Gastroesophageal sphincter (tissue), 4 donors: ENCODE measurements at regions not wholly inside any gene's neighbourhood (a gene's known extent, or its start where the extent isn't known, plus 50 kb on each side); places are given as distances from the start of the nearest gene placed in this dataset.

ENCODE experiments used
- ATAC-seq: fragments of 150-250 bp; one replicate; pipeline ENCODE4 v1.9.1; 2016; ENCODE audit warnings: mild to moderate bottlenecking, moderate library complexity
- H3K27ac ChIP-seq, 4 donors: fragments of 200-600 bp; sonication (generic) in 3 of 4; 1 replicate in 3 of 4; 2 replicates in 1 of 4; pipeline ENCODE4 v1.5.1; 2016 to 2019
- H3K27me3 ChIP-seq: fragments of 200-600 bp; sonication (generic); one replicate; pipeline ENCODE4 v1.5.1; 2019
- H3K36me3 ChIP-seq, 2 donors: fragments of 200-600 bp; sonication (generic); one replicate each; pipeline ENCODE4 v1.5.1; 2019; ENCODE audit warnings: control low read depth in 1 of 2
- H3K4me1 ChIP-seq, 3 donors: fragments of 200-600 bp; sonication (generic); 1 replicate in 2 of 3; 2 replicates in 1 of 3; pipeline ENCODE4 v1.5.1; 2016 to 2019; ENCODE audit warnings: control low read depth in 2 of 3
- H3K4me3 ChIP-seq, 2 donors: fragments of 200-600 bp; sonication (generic); one replicate each; pipeline ENCODE4 v1.5.1; 2019; ENCODE audit warnings: mild to moderate bottlenecking in 1 of 2, moderate library complexity in 1 of 2
- H3K9me3 ChIP-seq, 3 donors: fragments of 200-600 bp; sonication (generic); one replicate each; pipeline ENCODE4 v1.5.1; 2017 to 2019; ENCODE audit warnings: control low read depth in 2 of 3
- EP300 ChIP-seq: sonication (generic); formaldehyde crosslinking; IDR thresholded peaks from one replicate; pipeline ENCODE4 v1.6.1; 2017; ENCODE audit warnings: antibody characterized with exemption, mild to moderate bottlenecking
- POLR2A ChIP-seq, 2 donors: fragments of 450-650 bp; IDR thresholded peaks; one replicate each; pipeline ENCODE4 v1.6.1; 2017; ENCODE audit warnings: antibody characterized with exemption in 2 of 2, mild to moderate bottlenecking in 2 of 2, moderate library complexity in 1 of 2
- POLR2AphosphoS5 ChIP-seq: sonication (generic); formaldehyde crosslinking; IDR thresholded peaks from one replicate; pipeline ENCODE4 v1.6.1; 2017; ENCODE audit warnings: antibody characterized with exemption
- WGBS, 2 donors: methylation state at CpG; one replicate each; pipeline ENCODE4 v1.1.5; 2018; ENCODE audit warnings: low coverage in 1 of 2; 5-methylcytosine and 5-hydroxymethylcytosine counted together
- TF ChIP-seq, protein P1 (sequence below), 4 experiments: fragments of 200-600 bp in 2 of 4; fragments of 450-650 bp in 2 of 4; sonication (generic) in 1 of 4; IDR thresholded peaks; one replicate each; pipeline ENCODE4 v1.5.1; 2017 to 2019; ENCODE audit warnings: antibody characterized with exemption in 4 of 4, mild to moderate bottlenecking in 2 of 4, moderate library complexity in 2 of 4

DNA sequence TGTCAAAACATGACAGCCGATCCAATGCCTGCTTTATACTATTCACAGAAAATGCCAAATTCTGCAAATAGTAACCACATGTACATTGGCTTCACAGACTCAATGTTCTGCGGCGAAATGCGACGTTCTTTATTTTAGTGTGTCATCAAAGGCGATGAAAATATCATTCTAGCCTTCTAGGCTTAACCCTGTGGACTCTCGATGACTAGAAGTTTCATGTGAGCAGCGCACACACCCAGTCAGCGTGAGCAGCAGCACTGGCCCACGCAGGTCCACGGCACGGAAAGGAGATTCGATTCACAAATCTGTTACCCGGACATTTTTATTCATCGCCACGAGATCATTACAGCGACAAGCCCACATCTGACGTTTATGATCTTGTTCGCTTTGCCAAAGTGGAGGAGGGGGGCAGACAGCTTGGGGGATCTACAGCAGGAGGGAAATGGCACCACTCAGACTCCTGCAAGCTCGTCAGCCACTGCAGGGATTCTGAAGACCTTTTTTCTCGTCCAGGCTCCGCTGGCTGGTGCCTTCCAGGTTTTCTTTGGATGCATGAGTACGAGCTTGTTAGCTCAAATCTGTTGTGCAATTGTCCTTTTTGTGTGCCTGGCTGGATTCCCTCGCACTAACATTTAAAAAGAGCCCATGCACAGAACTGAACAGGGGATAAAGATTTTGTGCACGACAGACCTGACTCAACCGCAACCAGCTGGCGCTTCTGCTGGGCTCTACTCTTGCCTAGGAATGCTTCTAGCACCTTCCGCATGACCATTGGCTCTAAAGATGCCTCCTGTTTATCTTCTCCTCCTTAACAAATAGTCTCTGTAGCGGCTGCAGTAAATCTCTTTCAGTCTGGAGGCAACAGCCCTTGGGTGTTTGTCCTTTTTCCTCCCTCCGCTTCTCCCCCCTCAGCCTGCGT, 938.4 kb downstream of the MCTP2 start:
- no peaks in the 10 kb centered on the region for H3K27me3 ChIP-seq
- no peaks in the 10 kb centered on the region for H3K36me3 ChIP-seq
- peak; percentile 56 for ATAC-seq
- no peaks in the 10 kb centered on the region for H3K4me1 ChIP-seq
- peaks cover 0 to 7% (median 0%) of the 10 kb centered on the region in 3 donors for H3K9me3 ChIP-seq
- H3K27ac ChIP-seq: no peak overlapping the region
- TF ChIP-seq POLR2AphosphoS5: no peak
- no peak for TF ChIP-seq POLR2A (IDR thresholded peaks at IDR 0.05)
- TF ChIP-seq, protein P1, sequence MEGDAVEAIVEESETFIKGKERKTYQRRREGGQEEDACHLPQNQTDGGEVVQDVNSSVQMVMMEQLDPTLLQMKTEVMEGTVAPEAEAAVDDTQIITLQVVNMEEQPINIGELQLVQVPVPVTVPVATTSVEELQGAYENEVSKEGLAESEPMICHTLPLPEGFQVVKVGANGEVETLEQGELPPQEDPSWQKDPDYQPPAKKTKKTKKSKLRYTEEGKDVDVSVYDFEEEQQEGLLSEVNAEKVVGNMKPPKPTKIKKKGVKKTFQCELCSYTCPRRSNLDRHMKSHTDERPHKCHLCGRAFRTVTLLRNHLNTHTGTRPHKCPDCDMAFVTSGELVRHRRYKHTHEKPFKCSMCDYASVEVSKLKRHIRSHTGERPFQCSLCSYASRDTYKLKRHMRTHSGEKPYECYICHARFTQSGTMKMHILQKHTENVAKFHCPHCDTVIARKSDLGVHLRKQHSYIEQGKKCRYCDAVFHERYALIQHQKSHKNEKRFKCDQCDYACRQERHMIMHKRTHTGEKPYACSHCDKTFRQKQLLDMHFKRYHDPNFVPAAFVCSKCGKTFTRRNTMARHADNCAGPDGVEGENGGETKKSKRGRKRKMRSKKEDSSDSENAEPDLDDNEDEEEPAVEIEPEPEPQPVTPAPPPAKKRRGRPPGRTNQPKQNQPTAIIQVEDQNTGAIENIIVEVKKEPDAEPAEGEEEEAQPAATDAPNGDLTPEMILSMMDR (IDR thresholded peaks at IDR 0.05): no peak
- TF ChIP-seq EP300: no peak
- 74 to 84% methylated on average over 20 to 23 of the region's 31 CpGs for WGBS, 2 donors
- peak overlapping the region in 1 of 2 donors; percentile 13 for H3K4me3 ChIP-seq

DNA sequence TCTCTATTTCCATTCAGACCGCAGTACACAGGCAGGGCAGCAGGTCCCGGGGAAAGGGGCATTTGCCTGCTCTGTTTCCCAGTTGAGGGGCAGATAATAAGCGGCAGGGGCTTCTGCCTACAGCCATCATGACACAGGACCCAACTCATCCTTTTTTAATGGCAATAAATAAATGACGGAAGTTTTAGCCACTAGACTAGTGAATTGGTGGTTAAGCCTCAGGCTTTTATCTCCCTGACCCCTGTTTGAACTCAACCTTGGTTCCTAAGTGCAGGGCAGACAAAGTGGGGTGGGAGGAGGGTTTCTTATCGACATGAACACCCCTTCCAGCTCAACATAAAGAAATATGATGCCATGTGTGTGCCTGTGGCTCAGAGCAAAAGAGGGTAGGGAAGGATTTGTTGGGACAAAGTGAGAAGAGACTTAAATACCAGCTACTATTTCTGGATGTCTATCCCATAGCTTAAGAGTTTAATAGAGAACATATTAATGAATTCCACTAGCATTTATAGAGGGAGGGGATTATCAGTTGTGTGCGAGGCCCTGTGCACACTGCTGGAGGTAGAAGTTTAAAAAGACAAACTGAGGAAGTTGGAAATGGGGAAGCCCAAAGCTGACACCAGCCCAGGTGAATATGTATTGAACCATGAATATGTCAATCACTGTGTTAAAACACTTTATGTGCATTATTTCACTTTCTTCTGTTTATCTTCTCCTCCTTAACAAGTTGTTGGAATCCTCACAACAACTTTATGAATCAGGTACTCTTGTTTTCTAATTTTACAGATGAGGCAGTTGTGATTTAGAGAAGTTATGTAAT, 939.4 kb downstream of the MCTP2 start:
- Histone ChIP-seq H3K27ac (no peak overlapping the region), H3K4me3 (no peak overlapping the region), H3K9me3 (peaks cover 0 to 7% (median 0%) of the 10 kb centered on the region in 3 donors), H3K36me3 (no peaks in the 10 kb centered on the region), H3K4me1 (no peaks in the 10 kb centered on the region), H3K27me3 (no peaks in the 10 kb centered on the region)
- ATAC-seq: no peak
- 64 to 86% methylated on average over 2 to 6 of the region's 6 CpGs for WGBS, 2 donors
- TF ChIP-seq EP300: no peak
- TF ChIP-seq, protein P1 (IDR thresholded peaks at IDR 0.05): no peak
- TF ChIP-seq POLR2AphosphoS5: no peak
- no peak for TF ChIP-seq POLR2A (IDR thresholded peaks at IDR 0.05)

DNA sequence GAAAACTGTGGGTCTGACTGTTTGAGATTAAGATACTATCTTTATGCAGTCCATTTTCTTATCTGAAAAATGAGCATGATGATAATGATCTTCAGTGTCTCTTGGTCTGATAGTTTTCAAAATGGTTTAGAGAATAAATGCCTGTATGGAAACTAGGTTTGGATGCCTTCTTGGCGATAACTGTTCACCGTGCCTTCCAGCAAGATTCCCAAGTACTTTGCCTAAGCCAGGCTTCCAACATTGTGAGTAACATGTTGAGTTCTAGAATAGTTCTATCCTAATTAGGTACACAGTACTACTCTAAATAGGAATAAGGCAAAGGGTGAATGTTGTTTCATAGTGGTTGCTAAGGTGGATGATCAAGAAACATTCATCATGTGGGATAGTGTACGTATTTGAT, 940.2 kb downstream of the MCTP2 start:
- WGBS, 2 donors: 93 to 94% methylated on average over 3 of the region's 3 CpGs
- H3K4me1 ChIP-seq: no peaks in the 10 kb centered on the region
- ATAC-seq: no peak
- no peaks in the 10 kb centered on the region for H3K36me3 ChIP-seq
- no peak overlapping the region for H3K27ac ChIP-seq
- H3K4me3 ChIP-seq: no peak overlapping the region
- H3K9me3 ChIP-seq: no peaks in the 10 kb centered on the region
- TF ChIP-seq POLR2AphosphoS5 (no peak), POLR2A (IDR thresholded peaks at IDR 0.05) (no peak), EP300 (no peak)
- TF ChIP-seq, protein P1 (IDR thresholded peaks at IDR 0.05): no peak
- no peaks in the 10 kb centered on the region for H3K27me3 ChIP-seq

DNA sequence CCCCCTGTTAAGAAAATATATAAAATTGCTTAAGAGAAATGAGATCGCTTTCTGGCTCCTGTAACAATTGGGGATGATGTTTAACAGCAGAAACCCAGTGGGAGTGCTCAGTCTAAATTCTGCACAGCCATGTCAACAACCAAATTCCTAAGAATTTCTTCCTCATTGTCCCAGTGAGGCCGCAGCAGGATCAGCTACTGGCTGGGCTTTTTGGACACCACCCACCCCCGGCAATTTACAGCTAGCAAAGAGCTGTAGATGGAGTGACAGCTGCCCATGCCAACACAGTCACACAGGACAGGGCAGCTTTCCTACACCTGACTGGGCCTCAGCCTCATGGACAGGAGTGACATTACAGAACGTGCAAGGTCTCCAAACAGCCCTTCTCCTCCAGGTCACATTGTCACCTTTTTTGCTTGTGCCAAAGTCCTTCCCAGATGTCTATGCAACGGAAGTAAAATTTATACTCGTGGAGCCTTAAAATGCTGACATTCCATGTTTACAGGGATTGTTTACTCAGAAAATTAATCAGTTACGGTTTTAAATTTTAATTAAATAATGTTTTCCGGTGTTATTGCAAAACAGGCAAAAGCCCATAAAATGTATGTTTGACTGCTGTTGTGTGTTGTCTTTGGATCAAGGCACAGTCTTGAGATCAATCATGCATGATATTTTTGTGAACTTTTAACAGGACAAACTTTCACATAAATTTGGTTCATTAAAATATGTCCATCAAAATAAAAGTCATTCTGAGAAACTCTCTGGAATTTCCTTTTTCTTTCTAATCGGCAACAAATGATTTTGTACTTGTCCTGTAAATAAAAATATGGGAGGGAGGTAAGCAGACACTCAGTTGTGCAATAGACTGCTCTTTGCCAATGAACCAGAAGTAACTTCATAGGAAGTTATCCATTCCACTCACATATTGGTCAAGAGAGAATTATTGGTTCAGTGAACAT, 943.2 kb downstream of the MCTP2 start:
- no peaks in the 10 kb centered on the region for H3K27me3 ChIP-seq
- no peaks in the 10 kb centered on the region for H3K4me1 ChIP-seq
- peak; percentile 47 for ATAC-seq
- no peak overlapping the region for H3K4me3 ChIP-seq
- peaks cover 0 to 3% (median 0%) of the 10 kb centered on the region in 3 donors for H3K9me3 ChIP-seq
- no peaks in the 10 kb centered on the region for H3K36me3 ChIP-seq
- TF ChIP-seq EP300 (no peak), POLR2AphosphoS5 (no peak), POLR2A (IDR thresholded peaks at IDR 0.05) (no peak)
- TF ChIP-seq, protein P1 (IDR thresholded peaks at IDR 0.05): no peak
- 75 to 81% methylated on average over 6 to 9 of the region's 9 CpGs for WGBS, 2 donors
- H3K27ac ChIP-seq: peak overlapping the region in 1 of 4 donors; percentile 19
